HG02798 (cell line): ENCODE measurements at regions not wholly inside any gene's neighbourhood (a gene's known extent, or its start where the extent isn't known, plus 50 kb on each side); places are given as distances from the start of the nearest gene placed in this dataset.

Experiments
- ATAC-seq: cut with Tn5 transposase; IDR thresholded peaks from one replicate; pipeline ENCODE4 v1.9.1; 2021; ENCODE audit warnings: mild to moderate bottlenecking; ENCODE audit not compliant: unreplicated experiment, poor library complexity

DNA sequence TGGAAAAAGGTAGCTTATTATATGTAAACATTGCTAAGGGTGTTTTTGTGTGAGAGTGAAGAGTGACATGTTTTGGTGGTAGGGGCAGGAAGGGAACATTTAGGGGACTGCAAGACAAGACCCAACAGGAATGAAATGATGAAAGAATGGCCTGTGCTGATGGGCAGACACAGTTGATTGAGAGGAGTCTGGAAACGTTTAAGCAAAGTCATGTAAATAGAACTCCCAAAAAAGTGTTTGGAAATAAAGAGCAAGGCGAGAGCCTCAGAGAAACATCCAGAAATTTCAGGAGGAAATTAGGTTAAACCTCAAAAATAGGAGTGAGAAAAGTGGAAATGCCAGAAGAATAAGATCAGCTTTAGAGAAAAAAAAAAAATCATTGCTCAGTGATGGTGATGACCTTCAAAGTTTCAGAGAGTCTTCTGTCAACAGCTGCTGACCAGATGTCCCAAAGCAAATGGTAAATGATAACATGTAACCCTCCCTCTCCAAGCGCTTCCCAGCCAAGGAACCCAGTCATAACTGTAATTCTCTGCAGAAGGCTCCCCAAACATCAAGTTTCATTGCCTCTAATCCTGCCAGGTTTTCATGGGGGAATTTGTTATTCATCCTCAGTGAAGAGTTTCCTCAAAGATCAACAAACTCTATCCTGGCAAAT is 223.2 kb upstream of the FAR2 start:
- no peak for ATAC-seq

DNA sequence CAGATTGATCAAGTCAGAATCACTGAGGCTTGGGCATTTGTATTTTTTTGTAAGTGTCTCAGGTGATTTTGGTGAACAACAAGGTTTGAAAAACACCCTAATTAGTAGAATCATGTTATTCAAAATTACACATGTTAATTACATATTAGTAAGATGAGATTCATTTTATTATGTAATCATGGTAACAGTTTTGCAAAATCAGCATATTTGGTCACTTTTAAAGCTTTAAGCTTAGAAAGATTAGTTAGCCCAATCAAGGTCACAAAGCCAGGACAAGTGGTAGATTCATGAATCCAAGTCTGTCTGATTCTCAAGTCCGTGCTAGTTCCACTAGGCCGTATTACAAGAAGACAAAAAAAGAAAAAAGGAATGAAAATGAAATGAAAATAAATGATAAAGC is 218.4 kb upstream of the FAR2 start:
- no peak for ATAC-seq

DNA sequence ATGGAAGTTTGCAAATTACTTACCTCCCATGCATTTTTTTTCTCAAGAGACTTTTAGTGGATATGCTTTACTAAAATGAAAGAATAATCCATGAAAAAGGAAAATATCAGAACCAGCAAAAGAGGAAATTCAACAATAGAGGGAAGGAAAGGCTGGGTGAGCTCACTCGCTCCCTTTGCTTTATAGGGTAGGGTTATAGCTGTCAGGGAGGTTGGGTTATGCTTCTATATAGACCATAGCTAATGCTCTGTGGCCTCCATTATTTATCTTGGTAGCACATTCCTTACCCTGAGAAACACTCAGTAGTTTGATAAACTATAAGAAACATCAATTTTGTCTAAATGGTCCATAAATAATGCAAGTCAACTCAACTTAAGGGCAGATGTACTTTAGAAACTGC is 215.9 kb upstream of the FAR2 start:
- no peak for ATAC-seq

DNA sequence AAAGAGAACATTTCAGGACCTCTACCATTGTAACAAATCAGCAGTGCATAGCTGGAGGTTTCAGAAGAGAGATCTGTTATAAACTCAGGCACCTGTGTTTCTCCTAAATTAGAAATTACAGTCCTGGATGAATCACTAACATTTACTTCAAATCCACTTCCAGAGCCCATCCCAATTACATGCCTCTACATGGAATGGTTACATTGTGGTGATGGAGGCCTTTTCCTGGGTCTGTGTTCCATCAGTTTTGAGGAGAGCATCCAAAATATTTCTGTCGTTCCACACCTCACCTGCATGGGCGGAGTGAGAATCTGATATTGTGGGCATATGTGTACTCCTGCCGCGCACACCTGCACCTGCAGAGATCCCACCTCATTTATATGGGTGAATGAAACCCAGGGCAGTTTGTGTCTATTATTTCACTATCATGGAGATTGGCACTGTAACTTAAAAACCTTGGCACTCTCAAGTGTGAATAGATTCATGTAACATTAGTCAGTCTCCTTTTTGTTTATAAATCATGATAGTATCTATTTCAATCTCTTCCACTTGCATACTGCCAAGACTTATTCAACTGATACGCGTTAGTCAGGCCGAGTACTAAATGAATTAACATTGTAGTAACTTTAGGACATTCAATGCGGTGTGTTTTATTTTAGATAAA is 215.1 kb upstream of the FAR2 start:
- ATAC-seq = no peak

- ATAC-seq = no peak
Observed at GRCh38 chr12:28936221-28936620, 212.9 kb upstream of the FAR2 start.

DNA sequence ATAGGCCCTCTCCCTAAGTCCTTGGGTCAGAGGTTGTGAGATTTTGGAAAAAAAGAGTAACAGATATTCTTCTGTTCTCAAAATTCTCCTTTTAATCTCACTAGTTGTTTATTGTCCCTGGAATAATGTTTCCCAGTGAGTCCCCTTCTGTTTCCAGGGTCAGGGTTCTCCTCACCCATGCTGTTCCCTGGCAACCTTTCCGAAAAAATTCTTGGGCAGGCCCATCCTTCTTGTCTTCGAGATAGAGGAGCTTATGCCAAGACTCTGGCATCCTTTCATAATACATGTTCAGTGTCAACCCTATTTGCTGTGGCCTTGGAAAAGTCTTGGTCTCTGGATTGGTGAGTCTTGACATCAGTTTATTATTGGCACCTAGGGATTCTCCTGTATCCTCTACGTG is 212.4 kb upstream of the FAR2 start:
- ATAC-seq = no peak

DNA sequence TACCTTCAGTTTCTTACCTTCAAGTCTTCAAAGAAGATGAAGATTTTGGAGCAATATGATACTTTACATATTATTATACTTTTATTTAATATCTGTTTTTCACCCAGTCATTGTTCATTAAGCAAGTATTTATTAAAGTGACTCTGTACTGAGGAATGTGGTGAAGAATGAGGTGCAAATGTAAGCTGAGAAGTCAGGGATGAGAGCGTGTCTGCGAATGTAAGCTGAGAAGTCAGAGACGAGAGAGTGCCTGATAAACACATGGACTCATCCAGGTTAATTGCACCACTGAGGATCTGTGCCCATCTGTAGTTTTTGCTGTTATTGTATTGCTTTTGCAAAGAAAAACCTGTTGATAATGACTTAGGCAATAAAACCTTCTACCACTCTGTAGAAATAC is 211.9 kb upstream of the FAR2 start:
- no peak for ATAC-seq

DNA sequence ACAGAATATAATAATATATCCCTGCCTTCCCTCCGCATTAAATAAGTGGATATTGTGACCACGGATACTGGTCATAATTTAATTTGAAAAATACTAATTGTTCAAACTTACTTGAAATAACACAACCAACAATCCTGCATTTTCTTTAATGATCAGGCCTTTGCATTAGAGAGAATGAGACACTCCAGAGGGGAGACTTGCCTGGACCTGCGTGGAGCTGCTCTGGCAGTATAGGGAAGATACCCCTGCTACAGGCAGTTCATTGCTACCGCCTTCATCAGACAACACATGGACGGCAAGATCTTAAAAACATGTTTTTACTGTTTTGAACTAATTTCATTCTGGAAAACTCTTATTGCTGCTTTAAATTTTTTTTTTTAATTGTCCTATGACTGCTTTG is 211.0 kb upstream of the FAR2 start:
- ATAC-seq = no peak

GRCh38 chr12:28938581-28939235 is 210.4 kb upstream of the FAR2 start:
- no peak for ATAC-seq

GRCh38 chr12:28939427-28939826 is 209.7 kb upstream of the FAR2 start:
- ATAC-seq = no peak

- no peak for ATAC-seq
Observed at GRCh38 chr12:28941248-28941647, 207.8 kb upstream of the FAR2 start.

GRCh38 chr12:28946361-28946760 is 202.7 kb upstream of the FAR2 start:
- ATAC-seq = no peak

DNA sequence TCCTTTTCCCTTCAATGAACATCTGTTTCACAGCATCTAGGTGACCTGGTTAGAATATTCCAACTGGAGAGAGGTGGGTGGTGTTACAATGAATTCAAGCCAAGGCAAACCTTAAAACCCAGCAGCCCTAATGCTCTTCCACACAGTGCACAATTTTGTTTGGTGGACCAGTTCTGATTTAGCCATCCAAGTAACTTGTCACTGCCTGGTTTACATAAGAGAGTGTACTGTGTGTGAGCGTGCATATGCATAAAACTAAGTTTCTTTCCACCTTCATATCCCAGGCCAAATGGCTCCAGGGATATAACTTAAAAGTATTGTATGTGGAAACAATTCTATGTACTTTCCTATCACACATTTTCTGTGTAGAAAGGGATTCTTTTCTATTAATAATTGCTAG is 200.4 kb upstream of the FAR2 start:
- ATAC-seq = no peak

- no peak for ATAC-seq
Observed at GRCh38 chr12:28949184-28949583, 199.9 kb upstream of the FAR2 start.

DNA sequence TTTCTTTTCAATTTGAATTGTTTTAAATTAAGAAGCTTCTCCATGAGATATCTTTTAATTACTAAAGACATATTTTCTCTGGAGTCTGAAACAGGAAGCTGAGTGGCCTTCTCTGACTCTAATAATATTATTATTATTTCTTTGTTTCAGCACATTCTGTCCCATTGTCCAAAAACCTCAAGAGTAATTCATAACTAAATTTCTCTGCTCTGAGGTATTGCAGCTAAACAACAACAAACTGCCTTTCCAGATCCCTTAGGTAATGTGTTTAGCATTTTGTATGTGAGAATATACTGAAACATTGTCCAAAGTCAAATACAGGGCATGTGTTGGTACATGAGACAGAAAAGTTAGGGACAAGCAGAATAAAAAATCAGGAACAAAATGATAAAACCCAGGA is 199.0 kb upstream of the FAR2 start:
- ATAC-seq = no peak

DNA sequence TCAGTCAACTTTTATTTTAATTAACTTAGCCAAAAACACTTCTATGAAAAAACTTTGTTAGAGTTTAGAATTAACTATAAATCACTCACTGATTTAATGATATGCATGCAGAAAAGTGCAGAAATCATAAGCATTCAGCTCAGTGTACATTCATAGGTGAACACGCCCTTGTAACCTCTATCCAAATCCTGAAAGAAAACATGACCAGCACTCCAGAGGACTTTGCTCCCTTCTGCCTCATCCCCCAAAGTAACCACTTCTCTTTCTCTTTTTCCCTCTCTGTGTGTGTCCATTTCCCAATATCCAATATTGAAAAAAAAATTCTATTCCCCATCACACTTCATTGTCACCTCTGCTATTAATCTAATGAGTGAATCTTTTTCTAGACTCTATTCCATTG is 197.1 kb upstream of the FAR2 start:
- no peak for ATAC-seq

DNA sequence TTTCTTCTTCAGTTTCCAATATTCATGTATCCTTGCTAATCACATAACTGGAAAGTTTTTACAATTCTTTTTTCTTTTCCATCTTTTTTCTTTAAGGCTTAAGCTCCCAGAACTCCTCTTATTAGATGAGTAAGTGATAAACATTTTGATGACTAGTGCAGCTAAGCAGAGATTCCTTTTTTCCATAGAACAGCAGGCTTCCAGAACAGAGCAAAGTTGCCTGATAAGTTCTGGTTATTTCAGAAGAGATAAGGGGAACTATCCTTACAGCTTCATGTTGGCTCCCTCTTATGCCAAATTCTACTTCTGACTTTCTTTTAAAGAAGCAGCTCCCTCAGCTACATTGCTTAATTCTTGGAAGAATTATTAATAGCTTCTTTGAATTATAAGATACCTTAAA is 194.7 kb upstream of the FAR2 start:
- ATAC-seq = no peak

GRCh38 chr12:28955491-28955890 is 193.6 kb upstream of the FAR2 start:
- ATAC-seq = no peak

DNA sequence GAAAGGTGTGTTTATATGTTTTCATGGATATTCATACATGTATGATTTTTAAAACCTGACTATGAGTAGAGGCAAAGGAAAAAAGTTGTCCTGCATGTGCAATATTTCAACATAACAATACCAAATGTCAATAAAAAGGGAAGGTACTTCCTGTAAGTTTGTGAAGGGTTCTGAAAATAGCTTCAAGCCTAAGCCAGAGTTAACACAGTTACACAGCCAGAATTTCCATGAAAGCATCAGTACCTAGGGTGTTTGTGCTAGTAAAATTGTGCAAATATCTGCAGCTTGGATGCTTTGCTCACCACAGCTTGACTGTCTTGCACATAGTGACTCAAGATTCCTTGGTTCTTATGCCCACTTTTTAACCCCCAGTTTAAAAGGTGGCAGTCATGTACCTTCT is 193.1 kb upstream of the FAR2 start:
- ATAC-seq = no peak

DNA sequence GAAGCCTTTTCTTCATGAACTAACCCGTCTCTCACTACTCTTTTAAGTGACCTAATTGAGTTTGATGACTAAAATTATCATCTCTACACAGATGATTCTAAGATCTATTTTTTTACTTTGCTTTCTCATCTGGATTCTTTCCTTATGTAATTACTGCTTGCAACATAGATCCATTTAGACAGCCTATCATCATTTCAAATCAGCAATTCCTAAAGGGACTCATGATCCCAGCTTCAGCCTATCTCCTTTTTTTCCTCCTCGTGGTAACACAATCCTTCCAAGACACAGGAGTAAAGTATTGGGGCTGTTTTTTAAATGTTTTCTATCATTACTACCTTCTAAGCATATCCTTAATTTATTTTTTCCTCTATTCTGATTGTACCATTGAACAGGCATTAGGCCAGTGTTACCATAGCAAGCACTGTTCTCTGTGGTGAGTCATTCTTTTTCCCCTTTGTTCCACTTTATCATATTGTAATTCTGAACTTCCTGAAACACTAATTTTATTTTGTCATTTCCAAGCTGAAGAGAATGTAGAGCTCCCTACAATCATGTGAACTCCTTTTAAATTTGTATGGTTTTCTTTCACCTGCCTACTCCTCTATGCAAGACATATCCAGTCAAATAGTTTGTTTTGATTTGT is 190.4 kb upstream of the FAR2 start:
- no peak for ATAC-seq

GRCh38 chr12:28961948-28962384 is 187.1 kb upstream of the FAR2 start:
- ATAC-seq = no peak
